Naive thymus-derived CD4-positive, alpha-beta T cell (primary cell): ENCODE measurements at regions not wholly inside any gene's neighbourhood (a gene's known extent, or its start where the extent isn't known, plus 50 kb on each side); places are given as distances from the start of the nearest gene placed in this dataset.

Experiments used
- ATAC-seq: fragments of 150-1000 bp; cut with Tn5 transposase; 2 replicates; pipeline ENCODE4 v1.10.0; 2021; ENCODE audit warnings: mild to moderate bottlenecking, moderate library complexity
- CTCF ChIA-PET: fragments of 350-600 bp; sonication (Branson Sonifier 250); formaldehyde crosslinking; loops from one replicate; lab custom pipeline; 2021; ENCODE audit warnings: antibody characterized with exemption; lab: Charles Lee
- POLR2A ChIA-PET: fragments of 350-600 bp; sonication (Branson Sonifier 250); formaldehyde crosslinking; loops from one replicate; lab custom pipeline; 2021; ENCODE audit warnings: antibody characterized with exemption, inconsistent platforms; lab: Charles Lee
- DNase-seq, 9 donors: peaks; one replicate each; pipeline versions ENCODE4 v3.0.0 to v3.0.0-alpha.2; 2020 to 2022; ENCODE audit warnings: mixed read lengths in 1 of 9
- H3K27ac ChIP-seq: one replicate; pipeline ENCODE4 v1.7.0; 2013; ENCODE audit warnings: mild to moderate bottlenecking, low read depth, low read length, moderate library complexity
- H3K27me3 ChIP-seq, 2 donors: one replicate each; pipeline ENCODE4 v1.7.0; 2013; ENCODE audit warnings: low read length in 2 of 2, mild to moderate bottlenecking in 2 of 2, moderate library complexity in 2 of 2; ENCODE audit not compliant: control insufficient read depth in 2 of 2, insufficient read depth in 2 of 2
- H3K36me3 ChIP-seq, 3 experiments: 1 replicate in 2 of 3; 2 replicates in 1 of 3; pipeline ENCODE4 v1.7.0; 2013; ENCODE audit warnings: low read length in 3 of 3, mild to moderate bottlenecking in 3 of 3, moderate library complexity in 1 of 3; ENCODE audit not compliant: insufficient read depth in 3 of 3, control insufficient read depth in 2 of 3
- H3K4me1 ChIP-seq, 2 donors: one replicate each; pipeline ENCODE4 v1.7.0; 2013; ENCODE audit warnings: low read length in 2 of 2, mild to moderate bottlenecking in 2 of 2, moderate library complexity in 1 of 2; ENCODE audit not compliant: control insufficient read depth in 2 of 2, insufficient read depth in 2 of 2
- H3K4me3 ChIP-seq: 2 replicates; pipeline ENCODE4 v1.7.0; 2013; ENCODE audit warnings: mild to moderate bottlenecking, low read length
- H3K9me3 ChIP-seq, 3 experiments: 1 replicate in 2 of 3; 2 replicates in 1 of 3; pipeline ENCODE4 v1.7.0; 2013; ENCODE audit warnings: low read length in 3 of 3; ENCODE audit not compliant: control insufficient read depth in 2 of 3
- H3K27ac Mint-ChIP-seq, 9 donors: one replicate each; pipeline ENCODE4 v1.8.0; 2020 to 2022; ENCODE audit warnings: mixed read lengths in 9 of 9, mild to moderate bottlenecking in 8 of 9, moderate library complexity in 5 of 9, inconsistent platforms in 2 of 9
- H3K27me3 Mint-ChIP-seq, 5 donors: one replicate each; pipeline ENCODE4 v1.8.0; 2021 to 2022; ENCODE audit warnings: mixed read lengths in 5 of 5, mild to moderate bottlenecking in 1 of 5
- H3K36me3 Mint-ChIP-seq, 5 donors: one replicate each; pipeline ENCODE4 v1.8.0; 2020 to 2022; ENCODE audit warnings: mixed read lengths in 5 of 5, mild to moderate bottlenecking in 3 of 5, inconsistent platforms in 1 of 5
- H3K4me1 Mint-ChIP-seq, 7 donors: one replicate each; pipeline ENCODE4 v1.8.0; 2020 to 2022; ENCODE audit warnings: mixed read lengths in 7 of 7, mild to moderate bottlenecking in 3 of 7, inconsistent platforms in 1 of 7
- H3K4me3 Mint-ChIP-seq, 10 donors: one replicate each; pipeline ENCODE4 v1.8.0; 2020 to 2022; ENCODE audit warnings: mild to moderate bottlenecking in 10 of 10, mixed read lengths in 10 of 10, moderate library complexity in 6 of 10, inconsistent platforms in 2 of 10
- H3K9me3 Mint-ChIP-seq, 11 donors: one replicate each; pipeline ENCODE4 v1.8.0; 2020 to 2022; ENCODE audit warnings: mixed read lengths in 11 of 11, mild to moderate bottlenecking in 4 of 11, inconsistent platforms in 1 of 11, moderate library complexity in 1 of 11
- intact Hi-C, 2 donors: fragments of 100-400 bp; cut with micrococcal nuclease; formaldehyde crosslinking; loops; one replicate each; pipeline ENCODE4 v1.15.1; 2023

GRCh38 chr4:130336585-130337217 lies 1240.7 kb downstream of the C4orf33 start:
- H3K4me3 ChIP-seq, result no peak overlapping the region
- DNase-seq (no peak), ATAC-seq (no peak)
- H3K9me3 ChIP-seq, result no peaks in the 10 kb centered on the region
- CTCF ChIA-PET, result no interaction called here
- Mint-ChIP-seq H3K4me3 (no peak overlapping the region), H3K36me3 (no peaks in the 10 kb centered on the region), H3K9me3 (peaks cover 0 to 7% (median 2%) of the 10 kb centered on the region in 11 donors), H3K27ac (no peak overlapping the region), H3K4me1 (no peaks in the 10 kb centered on the region), H3K27me3 (no peaks in the 10 kb centered on the region)
- POLR2A ChIA-PET, result no interaction called here
- no peak overlapping the region for H3K27ac ChIP-seq
- H3K4me1 ChIP-seq, result no peaks in the 10 kb centered on the region
- no peaks in the 10 kb centered on the region for H3K36me3 ChIP-seq
- intact Hi-C loops, result no loop called here
- no peaks in the 10 kb centered on the region for H3K27me3 ChIP-seq

- Histone ChIP-seq H3K27me3 (no peaks in the 10 kb centered on the region), H3K36me3 (no peaks in the 10 kb centered on the region), H3K27ac (no peak overlapping the region), H3K4me1 (no peaks in the 10 kb centered on the region), H3K4me3 (no peak overlapping the region), H3K9me3 (no peaks in the 10 kb centered on the region)
- H3K4me1 Mint-ChIP-seq, result no peaks in the 10 kb centered on the region
- CTCF ChIA-PET, result interaction anchor here (0.7 kb wide), 1 partner anchor 23 kb away, joined by 3 read pairs; no protein-coding TSS in a partner anchor
- intact Hi-C loops, result no loop called here
- POLR2A ChIA-PET, result no interaction called here
- DNase-seq, result no peak
- H3K27me3 Mint-ChIP-seq, result no peaks in the 10 kb centered on the region
- no peaks in the 10 kb centered on the region for H3K36me3 Mint-ChIP-seq
- no peak overlapping the region for H3K4me3 Mint-ChIP-seq
- H3K27ac Mint-ChIP-seq, result no peak overlapping the region
- H3K9me3 Mint-ChIP-seq, result peaks cover 0 to 7% (median 2%) of the 10 kb centered on the region in 11 donors
- no peak for ATAC-seq
Measured at GRCh38 chr4:130338851-130339250, 1242.9 kb downstream of the C4orf33 start.

- Mint-ChIP-seq H3K36me3 (no peaks in the 10 kb centered on the region), H3K4me1 (no peaks in the 10 kb centered on the region), H3K4me3 (no peak overlapping the region), H3K27me3 (no peaks in the 10 kb centered on the region), H3K27ac (no peak overlapping the region), H3K9me3 (peaks cover 0 to 11% (median 0%) of the 10 kb centered on the region in 11 donors)
- H3K9me3 ChIP-seq, result no peaks in the 10 kb centered on the region
- no peak for ATAC-seq
- no peak for DNase-seq
- H3K4me1 ChIP-seq, result no peaks in the 10 kb centered on the region
- H3K36me3 ChIP-seq, result no peaks in the 10 kb centered on the region
- intact Hi-C loops, result no loop called here
- H3K4me3 ChIP-seq, result no peak overlapping the region
- ChIA-PET CTCF (no interaction called here), POLR2A (no interaction called here)
- no peak overlapping the region for H3K27ac ChIP-seq
- no peaks in the 10 kb centered on the region for H3K27me3 ChIP-seq
Measured at GRCh38 chr4:130349745-130350144, 1253.8 kb downstream of the C4orf33 start.

- Histone ChIP-seq H3K27ac (no peak overlapping the region), H3K27me3 (no peaks in the 10 kb centered on the region), H3K9me3 (no peaks in the 10 kb centered on the region), H3K4me1 (no peaks in the 10 kb centered on the region), H3K36me3 (no peaks in the 10 kb centered on the region), H3K4me3 (no peak overlapping the region)
- no peaks in the 10 kb centered on the region for H3K27me3 Mint-ChIP-seq
- intact Hi-C loops, result no loop called here
- POLR2A ChIA-PET, result no interaction called here
- H3K9me3 Mint-ChIP-seq, result peaks cover 0 to 3% (median 0%) of the 10 kb centered on the region in 11 donors
- no peaks in the 10 kb centered on the region for H3K4me1 Mint-ChIP-seq
- ATAC-seq (no peak), DNase-seq (no peak)
- no peak overlapping the region for H3K4me3 Mint-ChIP-seq
- no peak overlapping the region for H3K27ac Mint-ChIP-seq
- CTCF ChIA-PET, result no interaction called here
- no peaks in the 10 kb centered on the region for H3K36me3 Mint-ChIP-seq
Measured at GRCh38 chr4:130356873-130357272, 1260.9 kb downstream of the C4orf33 start.

GRCh38 chr4:130359542-130359941 lies 1263.6 kb downstream of the C4orf33 start:
- Mint-ChIP-seq H3K36me3 (no peaks in the 10 kb centered on the region), H3K4me3 (no peak overlapping the region), H3K27me3 (no peaks in the 10 kb centered on the region), H3K9me3 (peaks cover 0 to 5% (median 0%) of the 10 kb centered on the region in 11 donors), H3K4me1 (no peaks in the 10 kb centered on the region), H3K27ac (no peak overlapping the region)
- Histone ChIP-seq H3K4me1 (no peaks in the 10 kb centered on the region), H3K27me3 (no peaks in the 10 kb centered on the region), H3K27ac (no peak overlapping the region), H3K36me3 (no peaks in the 10 kb centered on the region), H3K9me3 (no peaks in the 10 kb centered on the region), H3K4me3 (no peak overlapping the region)
- ChIA-PET CTCF (no interaction called here), POLR2A (no interaction called here)
- intact Hi-C loops, result no loop called here
- ATAC-seq (no peak), DNase-seq (no peak)

- H3K4me1 Mint-ChIP-seq, result no peaks in the 10 kb centered on the region
- Histone ChIP-seq H3K27ac (no peak overlapping the region), H3K9me3 (no peaks in the 10 kb centered on the region), H3K27me3 (no peaks in the 10 kb centered on the region), H3K4me3 (no peak overlapping the region), H3K36me3 (no peaks in the 10 kb centered on the region), H3K4me1 (no peaks in the 10 kb centered on the region)
- intact Hi-C loops, result no loop called here
- peaks cover 0 to 5% (median 0%) of the 10 kb centered on the region in 11 donors for H3K9me3 Mint-ChIP-seq
- no peak overlapping the region for H3K4me3 Mint-ChIP-seq
- POLR2A ChIA-PET, result no interaction called here
- no peak overlapping the region for H3K27ac Mint-ChIP-seq
- H3K27me3 Mint-ChIP-seq, result no peaks in the 10 kb centered on the region
- DNase-seq (no peak), ATAC-seq (no peak)
- H3K36me3 Mint-ChIP-seq, result no peaks in the 10 kb centered on the region
- CTCF ChIA-PET, result interaction anchor here (0.6 kb wide), 1 partner anchor 23 kb away, joined by 3 read pairs; no protein-coding TSS in a partner anchor
Measured at GRCh38 chr4:130361616-130362015, 1265.7 kb downstream of the C4orf33 start.

- CTCF ChIA-PET, result no interaction called here
- no peaks in the 10 kb centered on the region for H3K4me1 Mint-ChIP-seq
- no peaks in the 10 kb centered on the region for H3K36me3 Mint-ChIP-seq
- ATAC-seq, result no peak
- Histone ChIP-seq H3K9me3 (no peaks in the 10 kb centered on the region), H3K27me3 (no peaks in the 10 kb centered on the region), H3K4me3 (no peak overlapping the region), H3K27ac (no peak overlapping the region), H3K4me1 (no peaks in the 10 kb centered on the region), H3K36me3 (no peaks in the 10 kb centered on the region)
- H3K9me3 Mint-ChIP-seq, result peaks cover 0 to 5% (median 0%) of the 10 kb centered on the region in 11 donors
- H3K27me3 Mint-ChIP-seq, result no peaks in the 10 kb centered on the region
- DNase-seq, result no peak
- intact Hi-C loops, result no loop called here
- POLR2A ChIA-PET, result no interaction called here
- H3K27ac Mint-ChIP-seq, result no peak overlapping the region
- no peak overlapping the region for H3K4me3 Mint-ChIP-seq
Measured at GRCh38 chr4:130368668-130369067, 1272.7 kb downstream of the C4orf33 start.
